ENCODE measurements at regions not wholly inside any gene's neighbourhood (a gene's known extent, or its start where the extent isn't known, plus 50 kb on each side); places are given as distances from the start of the nearest gene placed in this dataset.

DNA sequence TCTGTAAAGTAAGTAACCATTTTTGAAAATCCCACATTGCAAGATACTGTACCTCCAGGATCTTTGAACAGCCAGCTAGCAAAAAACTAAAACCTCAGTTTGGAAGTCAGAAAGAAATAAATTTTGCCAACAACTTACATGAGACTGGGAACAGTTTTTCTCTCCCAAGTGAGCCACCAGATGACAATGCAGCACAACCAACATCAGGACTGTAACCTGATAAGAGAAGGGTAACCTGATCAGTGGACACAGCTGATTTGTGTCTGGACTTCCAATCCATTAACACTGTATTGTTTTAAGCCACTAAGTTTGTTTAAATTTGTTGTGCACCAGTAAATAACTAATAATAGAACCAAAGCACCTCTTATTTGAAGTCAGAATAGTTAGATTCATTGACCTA is 923.3 kb downstream of the FAT4 start:
- H3K27me3 Mint-ChIP-seq: no peaks in the 10 kb centered on the region
- intact Hi-C loops (cut with micrococcal nuclease): no loop called here
- H3K27ac Mint-ChIP-seq: no peak overlapping the region
- H3K9me3 Mint-ChIP-seq: peaks cover 44% of the 10 kb centered on the region
- no peaks in the 10 kb centered on the region for H3K4me1 Mint-ChIP-seq (ENCODE audit: low read depth)
- H3K36me3 Mint-ChIP-seq (ENCODE audit: low read depth): no peaks in the 10 kb centered on the region
- no peak overlapping the region for H3K4me3 Mint-ChIP-seq

DNA sequence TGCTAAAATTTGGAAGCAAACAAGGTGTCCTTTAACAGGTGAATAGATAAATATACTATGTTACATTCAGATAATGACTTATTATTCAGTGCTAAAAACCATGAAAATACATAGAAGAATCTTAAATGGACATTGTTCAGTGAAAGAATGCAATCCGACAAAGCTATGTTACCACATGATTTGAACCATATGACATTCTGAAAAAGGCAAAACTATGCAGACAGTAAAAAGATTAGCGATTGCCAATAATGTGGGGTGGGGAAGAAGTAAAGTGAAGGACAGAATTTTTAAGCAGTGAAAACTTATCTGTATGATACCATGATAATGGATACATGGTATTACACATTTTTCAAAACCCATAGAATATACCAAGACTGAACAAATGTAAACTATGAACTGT is 926.9 kb downstream of the FAT4 start:
- Mint-ChIP-seq H3K4me3 (no peak overlapping the region), H3K4me1 (ENCODE audit: low read depth) (no peaks in the 10 kb centered on the region), H3K9me3 (peaks cover 29% of the 10 kb centered on the region), H3K27me3 (no peaks in the 10 kb centered on the region), H3K27ac (no peak overlapping the region), H3K36me3 (ENCODE audit: low read depth) (no peaks in the 10 kb centered on the region)
- intact Hi-C loops (cut with micrococcal nuclease): no loop called here

DNA sequence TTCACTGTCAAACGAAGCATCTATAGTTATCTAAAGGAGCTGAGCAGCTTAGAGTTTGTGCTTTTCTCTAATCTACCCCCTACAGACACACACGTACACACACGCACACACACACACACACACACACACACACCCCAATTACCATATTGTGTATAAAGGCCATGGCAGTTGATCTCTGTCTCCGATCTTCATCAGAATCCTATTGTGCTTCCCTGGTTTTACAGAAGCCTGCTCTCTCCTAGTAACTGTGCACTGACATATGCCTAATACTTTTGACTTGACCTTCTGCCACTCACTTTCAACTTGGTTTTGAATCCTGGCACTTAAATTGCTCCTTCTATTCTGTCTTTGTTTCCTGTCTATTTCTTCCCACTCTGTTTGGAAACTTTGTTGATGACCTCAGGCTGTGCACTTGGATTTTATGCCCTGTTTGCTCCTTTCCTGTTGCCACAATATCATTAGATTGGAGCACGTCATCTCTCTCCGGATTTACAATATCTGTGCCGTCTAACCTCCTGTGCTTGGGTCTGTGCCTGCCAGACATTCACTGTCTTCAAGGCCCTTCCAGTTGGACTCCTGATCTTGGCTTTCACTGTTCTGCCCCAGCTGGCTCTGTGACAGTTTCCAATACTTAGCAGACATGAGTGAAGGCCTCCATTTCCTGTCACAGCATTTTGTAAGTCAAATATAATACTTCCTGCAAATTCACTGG is 928.1 kb downstream of the FAT4 start:
- intact Hi-C loops (cut with micrococcal nuclease): no loop called here
- no peak overlapping the region for H3K4me3 Mint-ChIP-seq
- H3K4me1 Mint-ChIP-seq (ENCODE audit: low read depth): no peaks in the 10 kb centered on the region
- peaks cover 17% of the 10 kb centered on the region for H3K9me3 Mint-ChIP-seq
- H3K36me3 Mint-ChIP-seq (ENCODE audit: low read depth): no peaks in the 10 kb centered on the region
- no peak overlapping the region for H3K27ac Mint-ChIP-seq
- no peaks in the 10 kb centered on the region for H3K27me3 Mint-ChIP-seq

DNA sequence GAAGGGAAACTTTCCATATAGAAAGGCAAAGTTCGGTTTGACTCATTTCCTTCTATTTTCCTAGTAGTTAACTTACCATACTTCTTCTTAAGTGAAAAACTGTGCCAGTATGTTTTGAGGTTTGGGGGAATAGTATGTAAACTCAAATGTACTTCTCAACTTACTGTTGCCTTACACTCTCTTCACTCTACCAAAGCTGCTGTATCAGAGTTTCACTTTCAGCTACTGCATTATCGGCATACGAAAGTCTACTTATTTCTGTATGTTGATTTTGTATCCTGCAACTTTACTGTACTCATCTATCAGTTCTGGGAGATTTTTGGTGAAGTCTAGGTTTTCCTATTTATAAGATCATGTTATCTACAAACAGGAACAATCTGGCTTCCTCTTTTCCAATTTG is 932.7 kb downstream of the FAT4 start:
- no peaks in the 10 kb centered on the region for H3K27me3 Mint-ChIP-seq
- H3K36me3 Mint-ChIP-seq (ENCODE audit: low read depth): no peaks in the 10 kb centered on the region
- H3K27ac Mint-ChIP-seq: no peak overlapping the region
- peaks cover 16% of the 10 kb centered on the region for H3K9me3 Mint-ChIP-seq
- intact Hi-C loops (cut with micrococcal nuclease): no loop called here
- H3K4me3 Mint-ChIP-seq: no peak overlapping the region
- no peaks in the 10 kb centered on the region for H3K4me1 Mint-ChIP-seq (ENCODE audit: low read depth)

DNA sequence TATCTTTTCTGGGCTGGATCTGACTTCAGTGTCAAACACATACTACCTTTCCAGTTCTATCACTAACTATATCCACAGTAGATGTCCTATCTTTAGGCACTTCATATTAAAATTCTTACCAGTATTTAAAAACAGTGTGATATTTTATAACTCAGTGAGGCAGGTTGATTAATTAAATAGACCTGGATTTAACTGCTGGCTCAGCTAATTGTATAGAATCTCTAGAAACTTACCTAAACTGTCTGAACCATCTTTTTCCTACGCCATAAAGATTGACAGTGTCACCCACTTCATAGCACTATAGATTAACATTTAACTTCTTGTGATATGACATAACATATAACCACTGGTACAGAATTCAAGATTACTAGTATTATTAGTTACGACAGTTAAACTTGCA is 935.3 kb downstream of the FAT4 start:
- H3K27me3 Mint-ChIP-seq: no peaks in the 10 kb centered on the region
- intact Hi-C loops (cut with micrococcal nuclease): no loop called here
- H3K36me3 Mint-ChIP-seq (ENCODE audit: low read depth): no peaks in the 10 kb centered on the region
- peaks cover 6% of the 10 kb centered on the region for H3K9me3 Mint-ChIP-seq
- H3K27ac Mint-ChIP-seq: no peak overlapping the region
- H3K4me3 Mint-ChIP-seq: no peak overlapping the region
- no peaks in the 10 kb centered on the region for H3K4me1 Mint-ChIP-seq (ENCODE audit: low read depth)

DNA sequence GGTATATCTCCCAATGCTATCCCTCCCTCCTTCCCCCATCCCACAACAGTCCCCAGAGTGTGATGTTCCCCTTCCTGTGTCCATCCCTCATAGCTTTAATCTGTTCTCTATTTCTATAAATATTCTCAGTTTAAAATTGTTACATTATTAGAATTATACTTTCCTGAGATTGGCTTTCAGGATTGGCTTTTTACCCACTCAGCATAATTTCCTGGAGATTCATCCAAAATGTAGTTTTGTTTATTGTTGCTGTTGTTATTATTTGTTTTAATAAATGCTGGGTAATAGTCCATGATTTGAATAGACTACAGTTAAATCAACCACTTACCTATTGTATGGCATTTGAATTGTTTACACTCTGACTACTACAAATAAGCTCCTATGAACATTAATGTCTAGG is 936.4 kb downstream of the FAT4 start:
- H3K27ac Mint-ChIP-seq: no peak overlapping the region

DNA sequence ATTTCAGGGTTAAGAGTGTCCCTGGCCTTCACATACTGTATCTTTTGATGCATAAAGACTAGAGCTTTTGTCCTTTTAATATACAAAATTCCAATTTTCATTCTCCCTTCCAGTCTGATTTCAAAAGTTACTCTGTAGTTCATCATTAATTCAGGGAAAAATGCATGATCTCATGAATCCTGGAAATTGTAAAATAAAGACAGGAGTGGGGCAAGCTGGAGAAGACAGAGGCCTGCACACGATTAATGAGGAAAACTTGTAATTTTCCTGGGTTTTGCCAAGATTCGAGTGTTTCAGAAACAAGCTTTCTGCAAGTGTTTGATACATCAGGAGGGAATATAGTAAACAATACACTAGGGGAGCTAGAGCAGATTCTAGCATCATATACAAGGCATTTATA is 947.9 kb downstream of the FAT4 start:
- no peaks in the 10 kb centered on the region for H3K27me3 Mint-ChIP-seq
- H3K4me3 Mint-ChIP-seq: no peak overlapping the region
- H3K4me1 Mint-ChIP-seq (ENCODE audit: low read depth): no peaks in the 10 kb centered on the region
- H3K36me3 Mint-ChIP-seq (ENCODE audit: low read depth): no peaks in the 10 kb centered on the region
- intact Hi-C loops (cut with micrococcal nuclease): no loop called here
- H3K9me3 Mint-ChIP-seq: no peaks in the 10 kb centered on the region
- H3K27ac Mint-ChIP-seq: no peak overlapping the region

More for the DNA sequence above, 936.4 kb downstream of the FAT4 start:
- Mint-ChIP-seq H3K9me3 (no peaks in the 10 kb centered on the region), H3K27me3 (no peaks in the 10 kb centered on the region), H3K4me1 (ENCODE audit: low read depth) (no peaks in the 10 kb centered on the region), H3K4me3 (no peak overlapping the region), H3K36me3 (ENCODE audit: low read depth) (no peaks in the 10 kb centered on the region)
- intact Hi-C loops (cut with micrococcal nuclease): no loop called here

DNA sequence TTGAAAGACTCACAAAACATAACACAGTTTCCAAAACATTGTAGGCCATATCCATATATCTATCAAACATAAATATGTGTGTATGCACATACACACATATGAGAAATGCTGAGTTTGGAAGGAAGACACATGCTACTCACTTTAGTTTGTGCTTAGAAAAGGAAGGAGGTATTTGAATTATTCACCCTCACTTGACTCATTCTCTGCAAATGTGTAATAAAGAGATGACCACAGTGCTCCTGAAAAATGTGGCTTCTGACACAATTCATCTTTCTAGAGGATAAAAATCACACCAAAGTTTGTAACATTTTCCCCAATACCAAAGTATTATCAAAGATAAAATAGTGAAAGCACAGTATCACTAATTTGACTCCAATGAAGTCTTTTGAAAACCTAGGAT is 950.1 kb downstream of the FAT4 start:
- Mint-ChIP-seq H3K4me1 (ENCODE audit: low read depth) (no peaks in the 10 kb centered on the region), H3K4me3 (no peak overlapping the region), H3K27ac (no peak overlapping the region), H3K36me3 (ENCODE audit: low read depth) (no peaks in the 10 kb centered on the region), H3K27me3 (no peaks in the 10 kb centered on the region), H3K9me3 (no peaks in the 10 kb centered on the region)
- intact Hi-C loops (cut with micrococcal nuclease): no loop called here

DNA sequence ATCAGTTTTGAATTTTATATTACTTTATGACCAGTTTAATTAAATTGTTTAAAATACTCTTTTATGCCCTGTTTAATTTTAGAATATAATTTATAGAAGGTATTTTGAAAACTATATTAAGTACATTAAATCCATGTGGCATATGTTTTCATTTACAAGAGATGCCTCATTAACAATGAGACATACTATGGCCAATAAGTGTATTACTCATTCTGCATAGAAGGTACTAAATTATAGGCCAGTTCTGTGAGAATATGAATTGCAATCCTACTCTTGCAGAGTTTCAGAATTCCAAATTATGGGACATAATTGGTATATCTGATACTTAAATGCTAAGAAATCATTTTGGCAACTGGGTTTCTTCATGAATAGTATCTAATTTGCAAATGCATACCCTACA is 951.1 kb downstream of the FAT4 start:
- H3K4me1 Mint-ChIP-seq (ENCODE audit: low read depth): no peaks in the 10 kb centered on the region
- intact Hi-C loops (cut with micrococcal nuclease): no loop called here
- H3K27ac Mint-ChIP-seq: no peak overlapping the region
- H3K36me3 Mint-ChIP-seq (ENCODE audit: low read depth): no peaks in the 10 kb centered on the region
- H3K27me3 Mint-ChIP-seq: no peaks in the 10 kb centered on the region
- H3K9me3 Mint-ChIP-seq: peaks cover 8% of the 10 kb centered on the region
- no peak overlapping the region for H3K4me3 Mint-ChIP-seq

DNA sequence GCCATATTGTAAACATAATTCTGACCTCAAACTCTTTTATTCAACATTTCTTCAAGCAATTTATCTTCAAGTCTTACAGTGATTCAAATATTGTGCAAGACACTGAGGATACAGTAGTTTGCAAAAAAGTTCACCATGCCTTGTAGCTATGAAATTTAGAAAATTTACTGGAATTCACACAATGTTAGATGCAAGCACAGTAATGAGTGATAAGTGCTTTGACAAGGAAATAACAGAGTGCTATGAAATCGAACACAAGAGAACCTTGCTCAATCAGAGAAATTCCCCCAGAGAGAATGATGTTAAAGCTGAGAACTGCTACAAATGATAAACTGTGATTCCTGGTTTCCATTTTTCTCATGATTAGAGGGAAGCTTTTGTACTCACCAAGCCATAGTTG is 952.9 kb downstream of the FAT4 start:
- Mint-ChIP-seq H3K27me3 (no peaks in the 10 kb centered on the region), H3K4me3 (no peak overlapping the region), H3K4me1 (ENCODE audit: low read depth) (no peaks in the 10 kb centered on the region), H3K9me3 (peaks cover 8% of the 10 kb centered on the region), H3K36me3 (ENCODE audit: low read depth) (no peaks in the 10 kb centered on the region), H3K27ac (no peak overlapping the region)
- intact Hi-C loops (cut with micrococcal nuclease): no loop called here

DNA sequence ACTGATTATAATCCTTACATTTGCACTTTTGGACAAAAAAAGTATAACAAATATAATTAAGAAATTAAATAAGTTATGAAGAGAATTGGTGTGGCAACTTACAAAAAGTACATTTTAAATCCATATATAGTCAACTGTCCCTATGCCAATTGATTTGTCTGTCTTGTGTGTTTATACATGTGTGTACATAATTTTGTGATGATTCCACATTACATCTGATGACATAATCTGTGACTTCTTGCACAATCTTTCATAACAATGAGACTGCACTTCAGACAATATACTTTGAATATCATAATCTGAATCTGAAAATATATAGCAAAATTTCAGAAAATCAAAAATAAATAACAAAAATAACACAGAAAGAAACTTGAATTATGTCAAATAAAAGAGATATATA is 953.4 kb downstream of the FAT4 start:
- no peaks in the 10 kb centered on the region for H3K27me3 Mint-ChIP-seq

DNA sequence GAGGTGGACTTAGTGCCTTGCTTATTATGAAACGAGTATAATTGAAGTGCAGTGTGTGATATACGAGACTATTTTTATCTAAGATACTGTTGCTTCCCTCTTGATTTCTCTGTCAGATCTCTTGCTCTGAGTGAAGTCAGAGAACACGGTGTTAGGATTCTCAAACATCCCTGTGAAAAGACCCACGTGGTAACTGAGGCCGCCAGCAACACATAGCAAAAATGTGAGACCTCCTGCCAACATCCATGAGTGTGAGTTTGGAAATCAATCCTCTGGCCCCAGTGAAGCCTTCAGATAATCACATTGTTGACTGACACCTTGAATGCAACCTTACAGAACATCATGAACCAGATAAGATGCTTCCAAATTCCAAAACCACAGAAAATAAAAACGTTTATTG is 954.4 kb downstream of the FAT4 start:
- Mint-ChIP-seq H3K4me3 (no peak overlapping the region), H3K27me3 (no peaks in the 10 kb centered on the region)

More for the DNA sequence above, 953.4 kb downstream of the FAT4 start:
- Mint-ChIP-seq H3K4me1 (ENCODE audit: low read depth) (no peaks in the 10 kb centered on the region), H3K36me3 (ENCODE audit: low read depth) (no peaks in the 10 kb centered on the region), H3K9me3 (peaks cover 8% of the 10 kb centered on the region), H3K27ac (no peak overlapping the region), H3K4me3 (no peak overlapping the region)
- intact Hi-C loops (cut with micrococcal nuclease): no loop called here

DNA sequence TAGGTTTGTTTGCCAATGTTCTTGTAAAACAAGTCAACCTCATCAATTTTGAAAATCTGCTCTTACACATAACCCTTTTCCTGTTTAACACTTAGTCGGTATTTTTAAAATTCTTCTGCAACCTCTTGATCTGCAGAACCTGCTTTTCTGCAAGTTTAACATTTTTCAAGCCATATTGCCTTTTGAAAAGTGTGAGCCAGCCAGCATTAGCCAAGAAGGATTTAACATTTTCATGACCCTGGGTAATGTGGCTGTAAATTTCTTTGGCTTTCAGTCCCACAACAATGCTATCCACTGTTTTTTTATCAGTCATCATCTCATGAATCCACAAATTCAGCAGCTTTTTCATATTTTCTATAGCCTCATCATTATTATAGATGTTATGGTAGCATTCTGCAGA is 956.5 kb downstream of the FAT4 start:
- no peaks in the 10 kb centered on the region for H3K4me1 Mint-ChIP-seq (ENCODE audit: low read depth)
- no peak overlapping the region for H3K4me3 Mint-ChIP-seq
- H3K9me3 Mint-ChIP-seq: peaks cover 8% of the 10 kb centered on the region
- H3K36me3 Mint-ChIP-seq (ENCODE audit: low read depth): no peaks in the 10 kb centered on the region
- no peak overlapping the region for H3K27ac Mint-ChIP-seq
- intact Hi-C loops (cut with micrococcal nuclease): no loop called here
- no peaks in the 10 kb centered on the region for H3K27me3 Mint-ChIP-seq

More for the DNA sequence above, 954.4 kb downstream of the FAT4 start:
- H3K9me3 Mint-ChIP-seq: peaks cover 8% of the 10 kb centered on the region
- intact Hi-C loops (cut with micrococcal nuclease): no loop called here
- no peaks in the 10 kb centered on the region for H3K36me3 Mint-ChIP-seq (ENCODE audit: low read depth)
- H3K4me1 Mint-ChIP-seq (ENCODE audit: low read depth): no peaks in the 10 kb centered on the region
- no peak overlapping the region for H3K27ac Mint-ChIP-seq

DNA sequence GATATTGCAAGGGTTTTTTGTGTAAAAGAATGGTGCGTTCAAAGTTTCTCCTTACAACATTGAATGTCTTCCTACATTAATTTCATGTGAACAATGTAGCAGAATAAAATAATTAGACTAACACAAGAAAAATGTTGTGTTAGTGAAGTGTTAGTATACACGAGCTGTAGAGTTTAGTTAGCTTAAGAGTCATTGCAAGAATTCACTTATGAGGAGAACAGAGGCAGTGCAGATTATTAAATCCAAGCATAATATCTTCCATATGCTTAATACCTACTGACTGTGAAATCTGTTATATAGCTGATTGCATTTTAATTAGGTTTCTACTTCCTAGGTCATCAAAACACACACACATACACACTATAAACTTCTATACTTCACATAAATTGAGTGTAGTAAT is 959.0 kb downstream of the FAT4 start:
- peaks cover 8% of the 10 kb centered on the region for H3K9me3 Mint-ChIP-seq
- H3K36me3 Mint-ChIP-seq (ENCODE audit: low read depth): no peaks in the 10 kb centered on the region
- no peaks in the 10 kb centered on the region for H3K27me3 Mint-ChIP-seq
- H3K4me3 Mint-ChIP-seq: no peak overlapping the region
- no peaks in the 10 kb centered on the region for H3K4me1 Mint-ChIP-seq (ENCODE audit: low read depth)
- H3K27ac Mint-ChIP-seq: no peak overlapping the region
- intact Hi-C loops (cut with micrococcal nuclease): no loop called here

DNA sequence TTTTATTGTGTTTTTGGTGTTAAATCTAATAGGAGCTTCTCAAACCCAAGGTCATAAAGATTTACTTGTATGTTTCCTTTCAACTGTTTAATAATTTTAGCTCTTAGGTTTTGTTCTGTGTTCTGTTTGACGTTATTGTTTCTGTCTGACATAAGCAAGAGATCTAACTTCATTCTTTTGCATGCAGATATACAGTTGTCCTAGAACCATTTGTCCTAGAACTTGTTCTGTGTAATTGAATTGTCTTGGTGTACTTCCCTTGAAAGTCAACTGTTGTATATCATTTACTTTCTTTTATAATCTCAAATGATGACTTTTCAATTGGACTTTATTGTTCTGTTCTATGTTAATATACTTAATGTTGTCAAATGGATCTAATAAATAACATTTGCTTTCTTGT is 977.1 kb downstream of the FAT4 start:
- H3K36me3 Mint-ChIP-seq (ENCODE audit: low read depth): no peaks in the 10 kb centered on the region
- H3K9me3 Mint-ChIP-seq: no peaks in the 10 kb centered on the region
- intact Hi-C loops (cut with micrococcal nuclease): no loop called here
- H3K4me1 Mint-ChIP-seq (ENCODE audit: low read depth): no peaks in the 10 kb centered on the region
- no peak overlapping the region for H3K4me3 Mint-ChIP-seq
- no peak overlapping the region for H3K27ac Mint-ChIP-seq
- H3K27me3 Mint-ChIP-seq: no peaks in the 10 kb centered on the region

Data from dendritic cell treated with granulocyte-macrophage colony-stimulating factor and Interleukin-4, amounts not matched to agents 40 ng/mL and 50 ng/mL, for 4 days (primary cell).